AG10803 (cell line): ENCODE measurements at regions not wholly inside any gene's neighbourhood (a gene's known extent, or its start where the extent isn't known, plus 50 kb on each side); places are given as distances from the start of the nearest gene placed in this dataset.
A peak's percentile ranks its signal among the peaks of the same experiment; 100 is the strongest.

Experiments used
- DNase-seq: peaks from one replicate; pipeline ENCODE4 v3.0.0; 2010; ENCODE audit warnings: low read depth
- H3K4me3 ChIP-seq: 2 replicates; pipeline ENCODE4 v1.5.1; 2011; ENCODE audit warnings: mild to moderate bottlenecking, low read length, control low read depth
- TF ChIP-seq, protein P1 (sequence below): conservative IDR thresholded peaks from 2 replicates; pipeline ENCODE4 v1.5.1; 2011; ENCODE audit warnings: mild to moderate bottlenecking, low read length, control low read depth, inconsistent platforms

DNA sequence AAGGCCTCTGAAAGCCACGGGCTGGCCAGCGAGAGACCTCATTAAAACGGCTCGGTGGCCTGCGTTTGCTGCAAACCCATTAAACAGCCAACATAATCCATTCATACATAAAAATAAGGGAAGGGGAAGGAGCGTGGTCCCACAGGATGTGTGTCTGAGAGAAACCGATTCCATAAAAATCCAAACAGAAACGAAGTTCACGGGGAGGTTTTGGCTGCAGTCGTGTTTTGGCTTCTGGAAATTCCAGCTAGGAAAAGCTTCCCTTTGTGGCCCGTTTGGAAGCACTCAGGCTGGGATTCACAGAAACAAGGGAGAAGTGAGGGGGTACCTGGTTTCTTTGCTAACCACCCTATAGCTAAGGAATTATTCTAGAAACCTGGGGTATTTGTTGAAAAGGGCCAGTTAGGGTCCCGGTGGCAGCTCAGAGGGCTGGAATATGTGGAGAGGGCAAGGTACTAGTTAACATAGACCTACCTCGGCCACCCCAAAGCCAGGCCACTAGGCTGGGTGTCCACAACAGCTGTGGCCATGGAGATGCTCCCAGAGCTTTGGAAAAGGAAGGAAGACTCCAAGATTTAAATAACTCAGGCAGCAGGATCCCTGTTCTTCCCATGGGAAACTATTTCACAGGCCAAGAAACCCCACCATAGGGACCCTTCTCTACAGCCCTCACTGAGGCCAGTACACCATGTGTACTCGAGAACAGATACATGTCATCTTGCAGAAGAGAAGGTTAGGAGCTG is 166.8 kb downstream of the BCOR start:
- TF ChIP-seq, protein P1, sequence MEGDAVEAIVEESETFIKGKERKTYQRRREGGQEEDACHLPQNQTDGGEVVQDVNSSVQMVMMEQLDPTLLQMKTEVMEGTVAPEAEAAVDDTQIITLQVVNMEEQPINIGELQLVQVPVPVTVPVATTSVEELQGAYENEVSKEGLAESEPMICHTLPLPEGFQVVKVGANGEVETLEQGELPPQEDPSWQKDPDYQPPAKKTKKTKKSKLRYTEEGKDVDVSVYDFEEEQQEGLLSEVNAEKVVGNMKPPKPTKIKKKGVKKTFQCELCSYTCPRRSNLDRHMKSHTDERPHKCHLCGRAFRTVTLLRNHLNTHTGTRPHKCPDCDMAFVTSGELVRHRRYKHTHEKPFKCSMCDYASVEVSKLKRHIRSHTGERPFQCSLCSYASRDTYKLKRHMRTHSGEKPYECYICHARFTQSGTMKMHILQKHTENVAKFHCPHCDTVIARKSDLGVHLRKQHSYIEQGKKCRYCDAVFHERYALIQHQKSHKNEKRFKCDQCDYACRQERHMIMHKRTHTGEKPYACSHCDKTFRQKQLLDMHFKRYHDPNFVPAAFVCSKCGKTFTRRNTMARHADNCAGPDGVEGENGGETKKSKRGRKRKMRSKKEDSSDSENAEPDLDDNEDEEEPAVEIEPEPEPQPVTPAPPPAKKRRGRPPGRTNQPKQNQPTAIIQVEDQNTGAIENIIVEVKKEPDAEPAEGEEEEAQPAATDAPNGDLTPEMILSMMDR = no peak
- no peak for DNase-seq
- H3K4me3 ChIP-seq = no peak overlapping the region

DNA sequence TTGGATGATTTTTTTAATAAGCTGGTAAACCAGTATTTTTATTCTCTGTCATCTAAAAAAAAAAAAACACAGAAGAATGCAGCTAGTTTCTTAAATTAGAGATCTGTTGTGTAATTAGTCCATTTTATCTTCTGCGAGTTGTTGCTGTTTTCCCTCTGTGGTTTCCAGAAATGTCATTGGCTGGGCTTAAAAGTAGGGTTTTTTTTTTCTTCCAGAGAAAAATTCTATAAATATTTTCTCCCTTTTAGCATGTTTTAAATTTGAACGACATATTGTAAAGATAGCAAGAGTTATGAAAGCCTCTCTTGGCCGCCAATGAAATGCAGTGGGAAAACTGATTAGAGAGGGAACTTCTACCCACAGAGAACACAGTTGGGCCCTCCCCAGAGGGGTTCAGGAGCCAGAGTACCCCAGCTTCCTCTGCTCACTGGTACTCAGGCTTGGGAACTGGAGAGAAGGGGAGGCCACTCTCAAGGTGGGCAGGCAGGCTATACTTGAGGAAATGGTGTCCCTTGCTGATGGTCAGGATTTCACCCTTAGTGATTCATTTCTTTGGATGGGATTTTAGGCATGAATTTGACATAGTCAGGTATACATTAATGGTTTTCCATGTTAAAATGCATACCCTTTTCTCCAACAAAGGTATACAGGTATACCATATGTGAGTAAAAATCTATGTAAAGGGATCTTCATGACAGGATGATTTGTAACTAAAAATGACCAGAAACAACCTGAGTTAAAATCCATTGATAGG is 166.1 kb downstream of the BCOR start:
- TF ChIP-seq, protein P1 = no peak
- no peak overlapping the region for H3K4me3 ChIP-seq
- peak; percentile 59 for DNase-seq

- no peak overlapping the region for H3K4me3 ChIP-seq
- DNase-seq = no peak
- TF ChIP-seq, protein P1 = no peak
These were observed 162.2 kb downstream of the BCOR start for GRCh38 chrX:39935411-39936064.

- DNase-seq = no peak
- no peak overlapping the region for H3K4me3 ChIP-seq
- TF ChIP-seq, protein P1 = no peak
These were observed 160.6 kb downstream of the BCOR start for GRCh38 chrX:39936886-39937770.

DNA sequence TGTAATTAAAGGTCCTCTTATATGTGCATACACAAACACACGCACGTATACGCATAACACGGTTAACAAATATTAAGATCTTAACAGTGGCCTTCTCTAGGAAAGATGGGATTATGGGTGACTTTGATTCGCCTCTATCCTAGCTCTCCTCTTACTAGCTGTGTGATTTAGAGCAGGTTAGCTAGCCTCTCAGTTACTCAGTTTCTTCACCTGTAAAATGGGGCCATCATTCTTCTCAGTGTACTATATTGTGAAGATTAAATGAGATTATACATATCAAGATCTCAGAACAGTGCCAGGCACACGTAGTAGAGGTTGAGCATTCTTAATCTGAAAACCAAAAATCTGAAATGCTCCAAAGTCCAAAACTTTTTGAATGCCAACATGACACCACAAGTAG is 159.3 kb downstream of the BCOR start:
- no peak overlapping the region for H3K4me3 ChIP-seq
- DNase-seq = no peak
- TF ChIP-seq, protein P1 = no peak

GRCh38 chrX:39939678-39940077 is 158.1 kb downstream of the BCOR start:
- TF ChIP-seq, protein P1 = no peak
- DNase-seq = no peak
- H3K4me3 ChIP-seq = no peak overlapping the region
